AG09309 (cell line): ENCODE measurements at regions not wholly inside any gene's neighbourhood (a gene's known extent, or its start where the extent isn't known, plus 50 kb on each side); places are given as distances from the start of the nearest gene placed in this dataset.
A peak's percentile ranks its signal among the peaks of the same experiment; 100 is the strongest.

ENCODE experiments used
- DNase-seq: peaks from one replicate; pipeline ENCODE4 v3.0.0-alpha.2; 2010; ENCODE audit warnings: low read depth
- H3K4me3 ChIP-seq: 2 replicates; pipeline ENCODE4 v1.5.1; 2011; ENCODE audit warnings: mild to moderate bottlenecking, low read depth, low read length, moderate library complexity; ENCODE audit not compliant: control insufficient read depth
- TF ChIP-seq, protein P1 (sequence below): IDR thresholded peaks from 2 replicates; pipeline ENCODE4 v1.5.1; 2011; ENCODE audit warnings: mild to moderate bottlenecking, low read depth, low read length, inconsistent platforms; ENCODE audit not compliant: insufficient read depth, control insufficient read depth; ENCODE audit errors: missing control alignments

DNA sequence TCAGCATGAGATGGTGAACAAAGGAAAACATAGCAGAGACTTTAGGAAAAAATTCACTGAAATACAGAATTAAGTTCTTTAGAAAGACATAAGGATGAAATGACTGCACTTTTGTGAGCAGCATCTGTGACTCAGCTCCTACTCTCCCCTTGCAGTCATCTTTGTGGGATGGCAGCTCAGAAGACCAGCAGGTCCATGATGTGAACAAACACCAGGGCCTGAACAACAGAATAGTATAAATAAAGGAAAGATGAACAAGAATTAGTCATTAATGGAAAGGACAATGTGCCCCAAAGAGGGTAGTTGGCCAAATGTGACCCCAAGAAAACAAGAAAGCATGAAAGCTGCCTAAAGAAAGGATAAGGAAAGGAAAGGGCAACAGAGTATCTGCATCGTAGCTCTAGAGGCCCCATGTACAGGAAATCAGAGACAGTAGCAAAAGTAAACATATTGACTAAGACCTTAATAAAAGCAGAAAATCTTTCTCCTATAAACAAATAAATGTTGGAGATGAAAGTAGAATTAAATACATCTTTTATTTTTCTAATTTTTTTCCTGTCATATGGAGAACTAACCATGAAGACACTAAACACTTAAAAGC, 318.0 kb downstream of the ZEB2 start:
- H3K4me3 ChIP-seq = no peak overlapping the region
- TF ChIP-seq, protein P1, sequence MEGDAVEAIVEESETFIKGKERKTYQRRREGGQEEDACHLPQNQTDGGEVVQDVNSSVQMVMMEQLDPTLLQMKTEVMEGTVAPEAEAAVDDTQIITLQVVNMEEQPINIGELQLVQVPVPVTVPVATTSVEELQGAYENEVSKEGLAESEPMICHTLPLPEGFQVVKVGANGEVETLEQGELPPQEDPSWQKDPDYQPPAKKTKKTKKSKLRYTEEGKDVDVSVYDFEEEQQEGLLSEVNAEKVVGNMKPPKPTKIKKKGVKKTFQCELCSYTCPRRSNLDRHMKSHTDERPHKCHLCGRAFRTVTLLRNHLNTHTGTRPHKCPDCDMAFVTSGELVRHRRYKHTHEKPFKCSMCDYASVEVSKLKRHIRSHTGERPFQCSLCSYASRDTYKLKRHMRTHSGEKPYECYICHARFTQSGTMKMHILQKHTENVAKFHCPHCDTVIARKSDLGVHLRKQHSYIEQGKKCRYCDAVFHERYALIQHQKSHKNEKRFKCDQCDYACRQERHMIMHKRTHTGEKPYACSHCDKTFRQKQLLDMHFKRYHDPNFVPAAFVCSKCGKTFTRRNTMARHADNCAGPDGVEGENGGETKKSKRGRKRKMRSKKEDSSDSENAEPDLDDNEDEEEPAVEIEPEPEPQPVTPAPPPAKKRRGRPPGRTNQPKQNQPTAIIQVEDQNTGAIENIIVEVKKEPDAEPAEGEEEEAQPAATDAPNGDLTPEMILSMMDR = no peak
- DNase-seq = no peak

DNA sequence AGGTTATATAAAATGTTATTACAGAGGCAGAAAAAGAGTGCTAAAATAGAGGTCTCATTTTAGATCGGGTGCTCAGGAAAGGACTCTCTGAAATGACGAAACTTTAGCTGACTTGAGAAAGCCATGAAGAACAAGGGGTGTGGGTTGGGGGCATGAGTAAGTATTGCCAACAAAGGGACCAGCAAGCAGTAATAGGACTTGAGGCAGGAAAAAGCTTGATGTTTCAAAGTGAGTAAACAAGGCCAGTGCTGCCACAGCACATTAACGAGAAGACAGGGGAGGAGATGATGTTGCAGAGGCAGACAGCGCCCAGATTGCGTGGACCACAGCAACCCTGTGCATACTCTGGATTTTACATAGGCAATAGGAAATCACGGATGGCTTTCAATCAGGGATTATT, 318.8 kb downstream of the ZEB2 start:
- DNase-seq = no peak
- no peak overlapping the region for H3K4me3 ChIP-seq
- TF ChIP-seq, protein P1 = no peak

DNA sequence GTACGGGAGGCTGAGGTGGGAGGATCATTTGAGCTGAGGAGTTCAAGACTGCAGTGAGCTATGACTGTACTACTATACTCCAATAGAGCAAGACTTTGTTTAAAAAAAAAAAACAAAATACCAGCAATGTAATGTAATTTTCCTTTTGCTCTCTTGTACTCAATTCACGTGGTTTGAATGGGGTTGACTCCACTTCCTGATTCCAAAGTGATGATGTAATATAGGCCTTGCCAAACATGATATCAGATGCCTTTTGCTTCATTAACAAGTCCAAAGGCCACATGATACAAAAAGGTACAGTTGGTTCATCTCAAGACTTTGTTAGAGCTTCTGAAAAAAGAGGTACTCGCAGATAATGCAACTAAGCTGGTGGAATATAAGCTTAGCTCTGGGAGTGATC, 321.8 kb downstream of the ZEB2 start:
- no peak overlapping the region for H3K4me3 ChIP-seq
- no peak for DNase-seq
- TF ChIP-seq, protein P1 = no peak

DNA sequence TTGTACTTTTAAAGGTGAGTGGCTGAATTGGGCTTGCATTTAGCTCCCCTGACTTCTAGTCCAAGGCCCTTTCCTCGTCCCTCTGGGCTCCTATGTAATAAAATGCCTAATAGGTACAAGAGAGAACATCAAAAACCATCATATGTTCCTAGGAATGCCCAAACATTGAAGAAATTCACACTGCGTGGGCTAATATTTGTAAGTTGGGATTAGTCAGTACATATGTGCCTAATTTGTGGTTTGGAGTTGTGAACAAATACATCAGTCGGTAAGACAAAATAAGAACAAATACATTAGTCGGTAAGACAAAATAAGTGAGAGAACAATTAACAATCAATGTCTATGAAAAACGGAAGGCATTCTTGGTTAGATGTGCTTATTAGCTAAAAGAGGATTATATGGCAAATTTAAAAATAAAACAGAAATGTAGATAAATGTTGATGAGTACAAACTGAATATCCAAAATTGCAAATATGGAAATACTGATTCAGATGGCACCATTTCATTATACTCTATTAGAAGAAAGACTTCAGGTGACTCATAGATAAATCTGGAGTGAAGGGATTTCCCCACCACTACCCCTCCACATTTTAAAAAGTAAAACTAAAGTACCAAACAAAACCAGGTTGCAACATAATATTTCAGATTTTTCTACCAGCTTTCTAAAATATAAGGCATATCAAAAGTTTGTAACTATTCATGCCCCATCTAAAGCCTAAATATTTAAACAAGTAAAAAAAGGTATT, 325.4 kb downstream of the ZEB2 start:
- no peak overlapping the region for H3K4me3 ChIP-seq
- no peak for DNase-seq
- TF ChIP-seq, protein P1 = no peak

DNA sequence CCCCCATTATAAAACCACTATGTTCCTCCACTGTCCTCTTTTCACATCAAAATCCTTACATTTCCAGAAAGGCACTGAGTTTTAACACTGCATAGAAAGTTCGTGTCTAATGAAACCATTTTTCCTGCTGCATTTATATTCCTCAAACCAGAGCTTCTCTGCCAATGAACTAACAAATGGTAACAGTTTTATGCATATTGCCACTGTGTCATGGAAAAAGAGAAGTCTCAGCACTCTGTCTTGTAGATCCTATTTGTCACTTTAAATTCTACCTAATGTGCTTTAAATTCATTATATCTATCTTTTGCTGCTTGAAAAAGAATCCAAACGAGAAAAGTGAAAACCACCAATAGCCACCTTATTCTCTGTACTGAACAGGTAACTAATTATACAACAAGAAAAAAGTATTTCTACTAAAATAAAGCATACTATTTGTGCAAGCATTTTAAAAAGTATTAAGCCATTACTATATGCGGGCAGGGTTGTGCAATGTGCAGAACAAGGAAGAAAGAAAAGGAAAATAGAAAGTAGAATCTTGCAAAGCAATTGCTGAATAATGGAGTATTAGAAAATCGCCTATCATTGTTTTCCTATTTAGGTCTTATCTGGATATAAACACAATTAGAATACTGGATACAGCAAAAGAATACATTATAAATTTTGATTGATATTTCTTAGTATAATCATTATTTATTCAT, 328.9 kb downstream of the ZEB2 start:
- no peak for DNase-seq
- TF ChIP-seq, protein P1 = no peak
- no peak overlapping the region for H3K4me3 ChIP-seq

DNA sequence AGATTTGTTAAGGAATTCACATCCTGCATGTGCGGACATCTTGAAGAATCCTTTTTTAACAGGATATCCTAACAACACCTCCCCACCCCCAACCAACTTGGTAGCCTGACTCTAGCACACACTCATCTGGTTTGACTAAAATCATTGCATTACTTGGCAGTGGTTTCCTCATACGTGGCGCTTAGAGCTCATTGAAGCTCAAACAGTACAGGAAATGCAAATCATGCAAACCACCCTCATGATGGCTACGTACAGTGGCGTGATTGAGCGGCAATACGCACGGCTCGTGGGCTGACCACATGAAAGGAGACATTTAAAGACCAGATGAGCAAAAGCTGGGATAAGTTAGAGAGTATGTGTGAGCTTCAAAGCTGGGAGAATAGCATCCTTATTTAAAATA, 336.2 kb downstream of the ZEB2 start:
- H3K4me3 ChIP-seq = no peak overlapping the region; the same call in 1 of the 2 replicates
- peak; percentile 94 for DNase-seq
- TF ChIP-seq, protein P1 = no peak
